ENCODE measurements at regions not wholly inside any gene's neighbourhood (a gene's known extent, or its start where the extent isn't known, plus 50 kb on each side); places are given as distances from the start of the nearest gene placed in this dataset.

GRCh38 chr5:147037515-147038205 lies 159.1 kb upstream of the PPP2R2B start:
- ATAC-seq (no peak), DNase-seq (no peak)

GRCh38 chr5:147040856-147041255 lies 162.3 kb upstream of the PPP2R2B start:
- ATAC-seq (no peak), DNase-seq (no peak)

GRCh38 chr5:147044572-147045273 lies 166.2 kb upstream of the PPP2R2B start:
- DNase-seq (no peak), ATAC-seq (no peak)

- ATAC-seq (no peak), DNase-seq (no peak)
These were observed 166.7 kb upstream of the PPP2R2B start for GRCh38 chr5:147045290-147045689.

GRCh38 chr5:147046281-147046680 lies 167.7 kb upstream of the PPP2R2B start:
- DNase-seq (no peak), ATAC-seq (no peak)

GRCh38 chr5:147046894-147047293 lies 168.3 kb upstream of the PPP2R2B start:
- DNase-seq (no peak), ATAC-seq (no peak)

- DNase-seq = no peak
These were observed 171.2 kb upstream of the PPP2R2B start for GRCh38 chr5:147049764-147050163.

GRCh38 chr5:147050172-147050571 lies 171.6 kb upstream of the PPP2R2B start:
- ATAC-seq = no peak
- no peak for DNase-seq

More at GRCh38 chr5:147049764-147050163, 171.2 kb upstream of the PPP2R2B start:
- ATAC-seq = no peak

GRCh38 chr5:147051193-147051592 lies 172.6 kb upstream of the PPP2R2B start:
- no peak for ATAC-seq
- no peak for DNase-seq

GRCh38 chr5:147052519-147052918 lies 174.0 kb upstream of the PPP2R2B start:
- ATAC-seq = no peak
- DNase-seq = no peak

- ATAC-seq (no peak), DNase-seq (no peak)
These were observed 176.7 kb upstream of the PPP2R2B start for GRCh38 chr5:147055089-147055826.

GRCh38 chr5:147055850-147056566 lies 177.5 kb upstream of the PPP2R2B start:
- DNase-seq (no peak), ATAC-seq (no peak)

- ATAC-seq = no peak
- no peak for DNase-seq
These were observed 177.8 kb upstream of the STK32A start for GRCh38 chr5:147057051-147057450.

GRCh38 chr5:147061431-147061830 lies 173.4 kb upstream of the STK32A start:
- no peak for ATAC-seq
- no peak for DNase-seq

GRCh38 chr5:147062427-147062826 lies 172.4 kb upstream of the STK32A start:
- DNase-seq (no peak), ATAC-seq (no peak)

GRCh38 chr5:147063943-147064342 lies 170.9 kb upstream of the STK32A start:
- ATAC-seq = no peak
- DNase-seq = no peak

- no peak for DNase-seq
- no peak for ATAC-seq
These were observed 169.8 kb upstream of the STK32A start for GRCh38 chr5:147065071-147065470.

GRCh38 chr5:147068998-147069397 lies 165.8 kb upstream of the STK32A start:
- DNase-seq (no peak), ATAC-seq (no peak)

- no peak for ATAC-seq
- no peak for DNase-seq
These were observed 162.2 kb upstream of the STK32A start for GRCh38 chr5:147072622-147073021.

GRCh38 chr5:147073098-147073497 lies 161.7 kb upstream of the STK32A start:
- no peak for ATAC-seq
- DNase-seq = no peak

- no peak for ATAC-seq
- no peak for DNase-seq
These were observed 159.6 kb upstream of the STK32A start for GRCh38 chr5:147075187-147075586.

GRCh38 chr5:147080391-147080790 lies 154.4 kb upstream of the STK32A start:
- ATAC-seq = no peak

More at GRCh38 chr5:147080391-147080790, 154.4 kb upstream of the STK32A start:
- DNase-seq = no peak

Data from stimulated activated naive CD8-positive, alpha-beta T cell treated with anti-CD3 and anti-CD28 coated beads, Interleukin-15, Interleukin-2, amounts not matched to agents 100 U/mL and 50 U/mL, for 24 hours (primary cell).